MM.1S (cell line): ENCODE measurements at regions not wholly inside any gene's neighbourhood (a gene's known extent, or its start where the extent isn't known, plus 50 kb on each side); places are given as distances from the start of the nearest gene placed in this dataset.

Experiments used
- EZH2 ChIP-seq: fragments of 300-600 bp; sonication (generic); optimal IDR thresholded peaks from 2 replicates; pipeline ENCODE3; 2017; ENCODE audit warnings: low read depth, mild to moderate bottlenecking, antibody characterized with exemption, low read length, mixed read lengths
- TF ChIP-seq, protein P1 (sequence below): fragments of 300-600 bp; sonication (generic); IDR thresholded peaks from 2 replicates; pipeline ENCODE4 v1.5.1; 2016; ENCODE audit warnings: antibody characterized with exemption, low read length, mixed read lengths

DNA sequence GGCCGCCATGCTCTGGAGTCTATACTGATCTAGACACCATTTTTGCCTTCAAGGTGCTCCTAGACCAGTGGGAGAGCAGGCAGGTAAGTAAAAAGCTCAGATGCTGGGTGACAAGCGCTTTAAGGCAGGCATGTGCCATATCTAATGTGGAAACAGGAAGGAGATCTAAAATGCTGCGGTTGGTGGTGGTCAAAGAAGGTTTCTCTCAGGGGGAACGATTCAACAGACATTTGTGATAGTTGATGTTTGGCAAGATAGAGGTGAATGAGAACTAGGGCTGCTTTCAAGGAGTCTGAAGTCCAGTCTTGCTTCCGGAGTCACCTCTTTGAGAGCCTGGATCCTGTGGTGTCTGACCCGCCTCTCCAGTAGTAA, 146.2 kb upstream of the KLF4 start:
- TF ChIP-seq, protein P1, sequence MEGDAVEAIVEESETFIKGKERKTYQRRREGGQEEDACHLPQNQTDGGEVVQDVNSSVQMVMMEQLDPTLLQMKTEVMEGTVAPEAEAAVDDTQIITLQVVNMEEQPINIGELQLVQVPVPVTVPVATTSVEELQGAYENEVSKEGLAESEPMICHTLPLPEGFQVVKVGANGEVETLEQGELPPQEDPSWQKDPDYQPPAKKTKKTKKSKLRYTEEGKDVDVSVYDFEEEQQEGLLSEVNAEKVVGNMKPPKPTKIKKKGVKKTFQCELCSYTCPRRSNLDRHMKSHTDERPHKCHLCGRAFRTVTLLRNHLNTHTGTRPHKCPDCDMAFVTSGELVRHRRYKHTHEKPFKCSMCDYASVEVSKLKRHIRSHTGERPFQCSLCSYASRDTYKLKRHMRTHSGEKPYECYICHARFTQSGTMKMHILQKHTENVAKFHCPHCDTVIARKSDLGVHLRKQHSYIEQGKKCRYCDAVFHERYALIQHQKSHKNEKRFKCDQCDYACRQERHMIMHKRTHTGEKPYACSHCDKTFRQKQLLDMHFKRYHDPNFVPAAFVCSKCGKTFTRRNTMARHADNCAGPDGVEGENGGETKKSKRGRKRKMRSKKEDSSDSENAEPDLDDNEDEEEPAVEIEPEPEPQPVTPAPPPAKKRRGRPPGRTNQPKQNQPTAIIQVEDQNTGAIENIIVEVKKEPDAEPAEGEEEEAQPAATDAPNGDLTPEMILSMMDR: no peak
- no peak for TF ChIP-seq EZH2
